ENCODE measurements at regions not wholly inside any gene's neighbourhood (a gene's known extent, or its start where the extent isn't known, plus 50 kb on each side); places are given as distances from the start of the nearest gene placed in this dataset.

GRCh38 chr5:166909926-166910325 lies 1381.5 kb upstream of the WWC1 start:
- dilution Hi-C loops (cut with MboI; ENCODE audit: extremely low pct_ligation_motif_present, low sequenced_read_pairs) (no loop called here), intact Hi-C loops (cut with micrococcal nuclease) (no loop called here)
- POLR2A ChIA-PET: no interaction called here
- no peak for FAIRE-seq
- H4K20me1 ChIP-seq (replicated peaks; ENCODE audit: control insufficient read depth, extremely low read depth, insufficient read depth, low read length): no peaks in the 10 kb centered on the region
- no peak for DNase-seq (ENCODE audit: low read depth, low spot score)
- H3K79me2 ChIP-seq (ENCODE audit: control insufficient read depth, insufficient read depth, low read length): no peaks in the 10 kb centered on the region
- BruUV-seq (replicated peaks): no TSS peak
- H3K9ac ChIP-seq (replicated peaks; ENCODE audit: extremely low read depth, insufficient read depth, low read length): no peak overlapping the region
- no peaks in the 10 kb centered on the region for H3K27me3 ChIP-seq (ENCODE audit: control insufficient read depth in 2 of 2, insufficient read depth in 2 of 2, low read length in 2 of 2)
- no peaks in the 10 kb centered on the region for H3K9me3 ChIP-seq (replicated peaks; ENCODE audit: control insufficient read depth, insufficient read depth, low read length)
- no peak overlapping the region for H3K4me3 ChIP-seq (replicated peaks in 1 of 3; ENCODE audit: insufficient read depth in 1 of 3, low read depth in 1 of 3, low read length in 3 of 3)
- H3K36me3 ChIP-seq (ENCODE audit: control insufficient read depth in 2 of 2, extremely low read depth in 1 of 2, insufficient read depth in 2 of 2, low read length in 2 of 2): no peaks in the 10 kb centered on the region
- CTCF ChIA-PET: no interaction called here
- H3K27ac ChIP-seq (ENCODE audit: insufficient read depth, low read depth, low read length): no peak overlapping the region
- no peaks in the 10 kb centered on the region for H3K9me1 ChIP-seq (replicated peaks; ENCODE audit: control insufficient read depth, extremely low read depth, insufficient read depth, low read length)
- no peak for TF ChIP-seq JUN (IDR thresholded peaks at IDR 0.05; ENCODE audit: borderline replicate concordance, insufficient read depth, insufficient read length, low read depth)
- TF ChIP-seq MAX (IDR thresholded peaks at IDR 0.05; ENCODE audit: insufficient read depth, insufficient read length): no peak
- TF ChIP-seq EZH2 (IDR thresholded peaks at IDR 0.05; ENCODE audit: borderline replicate concordance, low read depth, low read length, severe bottlenecking): no peak
- TF ChIP-seq GATA2 (IDR thresholded peaks at IDR 0.05; ENCODE audit: insufficient read depth, insufficient read length, low read depth, low read length): no peak
- no peak for TF ChIP-seq MYC (IDR thresholded peaks at IDR 0.05; ENCODE audit: low read depth, low read length)
- no peak for TF ChIP-seq POLR2A (IDR thresholded peaks at IDR 0.05; ENCODE audit: low read depth, low read length)
- TF ChIP-seq CTCF (IDR thresholded peaks at IDR 0.05; ENCODE audit: extremely low read depth in 1 of 2, insufficient read depth in 1 of 2, low read depth in 1 of 2, low read length in 2 of 2): no peak
- TF ChIP-seq POLR2AphosphoS5 (IDR thresholded peaks at IDR 0.05; ENCODE audit: insufficient read depth, low read depth, low read length): no peak
- no peak for TF ChIP-seq FOS (IDR thresholded peaks at IDR 0.05; ENCODE audit: borderline replicate concordance, insufficient read depth, low read length)
- no peaks in the 10 kb centered on the region for H3K4me1 ChIP-seq (ENCODE audit: control insufficient read depth, extremely low read depth, insufficient read depth, low read length)
- H2AFZ ChIP-seq (ENCODE audit: low read depth, low read length): no peak overlapping the region
- H3K4me2 ChIP-seq (ENCODE audit: insufficient read depth, low read length): no peak overlapping the region

All from endothelial cell of umbilical vein (primary cell).